H9 (cell line): ENCODE measurements at regions not wholly inside any gene's neighbourhood (a gene's known extent, or its start where the extent isn't known, plus 50 kb on each side); places are given as distances from the start of the nearest gene placed in this dataset.
"Not testable (repeated sequence)": the region's sequence is repeated elsewhere in the genome, so short reads cannot be mapped to it uniquely, and the experiment has no call there.

Experiments used
- DNase-seq: peaks from one replicate; pipeline ENCODE4 v3.0.0-alpha.2; 2017
- H2AFZ ChIP-seq: one replicate; pipeline ENCODE4 v1.6.1; 2013; ENCODE audit warnings: mild to moderate bottlenecking, low read length, control low read depth, moderate library complexity
- H2AK5ac ChIP-seq: 2 replicates; pipeline ENCODE4 v1.6.1; 2013; ENCODE audit warnings: low read length, control low read depth, mixed read lengths; ENCODE audit not compliant: insufficient read length
- H2BK120ac ChIP-seq: one replicate; pipeline ENCODE4 v1.6.1; 2013; ENCODE audit warnings: low read depth, mild to moderate bottlenecking, low read length, control low read depth, inconsistent platforms; ENCODE audit not compliant: poor library complexity, severe bottlenecking
- H2BK12ac ChIP-seq: 2 replicates; pipeline ENCODE4 v1.6.1; 2013; ENCODE audit warnings: low read length, control low read depth, mixed read lengths, low read depth; ENCODE audit not compliant: insufficient read length
- H2BK15ac ChIP-seq: 2 replicates; pipeline ENCODE4 v1.6.1; 2013; ENCODE audit warnings: low read depth, low read length, control low read depth
- H2BK20ac ChIP-seq: one replicate; pipeline ENCODE4 v1.6.1; 2013; ENCODE audit warnings: low read depth, mild to moderate bottlenecking, low read length, control low read depth, inconsistent platforms; ENCODE audit not compliant: poor library complexity, severe bottlenecking
- H2BK5ac ChIP-seq: 2 replicates; pipeline ENCODE4 v1.6.1; 2013; ENCODE audit warnings: low read length, control low read depth, mixed read lengths; ENCODE audit not compliant: insufficient read length
- H3K14ac ChIP-seq: 2 replicates; pipeline ENCODE4 v1.6.1; 2013; ENCODE audit warnings: low read length, control low read depth; ENCODE audit not compliant: insufficient read depth
- H3K18ac ChIP-seq: 2 replicates; pipeline ENCODE4 v1.6.1; 2013; ENCODE audit warnings: low read depth, mild to moderate bottlenecking, mixed read lengths, low read length, control low read depth; ENCODE audit not compliant: insufficient read length
- H3K23ac ChIP-seq: 2 replicates; pipeline ENCODE4 v1.6.1; 2013; ENCODE audit warnings: low read length, control low read depth, mixed read lengths, low read depth; ENCODE audit not compliant: insufficient read length
- H3K23me2 ChIP-seq: 2 replicates; pipeline ENCODE4 v1.6.1; 2013; ENCODE audit warnings: low read depth, mild to moderate bottlenecking, mixed read lengths, low read length, control low read depth; ENCODE audit not compliant: insufficient read length, poor library complexity, severe bottlenecking
- H3K27ac ChIP-seq: 2 replicates; pipeline ENCODE4 v1.5.1; 2013; ENCODE audit warnings: low read length, control low read depth, mixed read lengths, low read depth; ENCODE audit not compliant: insufficient read length
- H3K27me3 ChIP-seq: 2 replicates; pipeline ENCODE4 v1.6.1; 2013; ENCODE audit warnings: low read length, control low read depth, inconsistent platforms; ENCODE audit not compliant: insufficient read depth
- H3K4ac ChIP-seq: 2 replicates; pipeline ENCODE4 v1.6.1; 2013; ENCODE audit warnings: low read depth, mild to moderate bottlenecking, control low read depth, inconsistent platforms, low read length, moderate library complexity
- H3K4me1 ChIP-seq: 2 replicates; pipeline ENCODE4 v1.6.1; 2013; ENCODE audit warnings: low read length, control low read depth, inconsistent platforms; ENCODE audit not compliant: insufficient read depth
- H3K4me2 ChIP-seq: 2 replicates; pipeline ENCODE4 v1.6.1; 2013; ENCODE audit warnings: low read length, control low read depth, mixed read lengths; ENCODE audit not compliant: insufficient read length, insufficient read depth
- H3K56ac ChIP-seq: 2 replicates; pipeline ENCODE4 v1.6.1; 2013; ENCODE audit warnings: low read depth, mild to moderate bottlenecking, mixed read lengths, low read length, control low read depth; ENCODE audit not compliant: insufficient read length
- H3K79me1 ChIP-seq: 2 replicates; pipeline ENCODE4 v1.6.1; 2013; ENCODE audit warnings: low read depth, mild to moderate bottlenecking, moderate library complexity, low read length, control low read depth, inconsistent platforms; ENCODE audit not compliant: insufficient read depth, poor library complexity, severe bottlenecking
- H3K79me2 ChIP-seq: 2 replicates; pipeline ENCODE4 v1.6.1; 2013; ENCODE audit warnings: low read length, control low read depth, inconsistent platforms; ENCODE audit not compliant: insufficient read depth
- H3K9ac ChIP-seq: 2 replicates; pipeline ENCODE4 v1.6.1; 2013; ENCODE audit warnings: low read length, control low read depth, mixed read lengths; ENCODE audit not compliant: insufficient read length; ENCODE audit errors: extremely low read depth
- H3K9me3 ChIP-seq: one replicate; pipeline ENCODE4 v1.6.1; 2013; ENCODE audit warnings: low read depth, low read length, inconsistent platforms; ENCODE audit not compliant: control insufficient read depth
- H3T11ph ChIP-seq: one replicate; pipeline ENCODE4 v1.6.1; 2013; ENCODE audit warnings: mild to moderate bottlenecking, low read length, control low read depth, inconsistent platforms
- H4K20me1 ChIP-seq: one replicate; pipeline ENCODE4 v1.6.1; 2013; ENCODE audit not compliant: control insufficient read depth, insufficient read length, insufficient read depth
- H4K5ac ChIP-seq: 2 replicates; pipeline ENCODE4 v1.6.1; 2013; ENCODE audit warnings: low read depth, mild to moderate bottlenecking, mixed read lengths, low read length, control low read depth; ENCODE audit not compliant: insufficient read length
- H4K8ac ChIP-seq: replicated peaks from 2 replicates; pipeline ENCODE4 v1.6.1; 2013; ENCODE audit warnings: low read length, control low read depth, mixed read lengths, low read depth; ENCODE audit not compliant: insufficient read length
- H4K91ac ChIP-seq: 2 replicates; pipeline ENCODE4 v1.6.1; 2013; ENCODE audit warnings: low read depth, mild to moderate bottlenecking, moderate library complexity, mixed read lengths, low read length, control low read depth; ENCODE audit not compliant: insufficient read length
- H3K27ac Mint-ChIP-seq, 3 experiments: 2 replicates in 2 of 3; 3 replicates in 1 of 3; pipeline ENCODE4 v1.8.0; 2020 to 2021; ENCODE audit warnings: mixed read lengths in 3 of 3, mild to moderate bottlenecking in 1 of 3, moderate library complexity in 1 of 3
- H3K27me3 Mint-ChIP-seq: 2 replicates; pipeline ENCODE4 v1.8.0; 2021; ENCODE audit warnings: low read depth, mild to moderate bottlenecking, moderate library complexity, mixed read lengths
- H3K36me3 Mint-ChIP-seq, 3 experiments: 2 replicates in 2 of 3; 3 replicates in 1 of 3; pipeline ENCODE4 v1.8.0; 2020 to 2021; ENCODE audit warnings: low read depth in 3 of 3, mixed read lengths in 3 of 3; ENCODE audit not compliant: insufficient read depth in 1 of 3
- H3K4me1 Mint-ChIP-seq, 2 experiments: 2 replicates each; pipeline ENCODE4 v1.8.0; 2020; ENCODE audit warnings: mixed read lengths in 2 of 2
- H3K4me3 Mint-ChIP-seq, 2 experiments: 2 replicates in 1 of 2; 3 replicates in 1 of 2; pipeline ENCODE4 v1.8.0; 2020 to 2021; ENCODE audit warnings: mild to moderate bottlenecking in 2 of 2, mixed read lengths in 2 of 2, moderate library complexity in 1 of 2
- H3K9me3 Mint-ChIP-seq, 2 experiments: 2 replicates in 1 of 2; 3 replicates in 1 of 2; pipeline ENCODE4 v1.8.0; 2020; ENCODE audit warnings: mild to moderate bottlenecking in 2 of 2, mixed read lengths in 2 of 2, moderate library complexity in 1 of 2
- CTCF ChIP-seq: fragments of 200-600 bp; sonication (generic); conservative IDR thresholded peaks from 3 replicates; pipeline ENCODE4 v1.8.0; 2021; ENCODE audit warnings: antibody characterized with exemption, mild to moderate bottlenecking
- WGBS: extraction: QIAGEN DNeasy Blood & Tissue Kit; methylation state at CpG from one replicate; pipeline ENCODE4 v1.1.7; 2013; ENCODE audit warnings: missing lambda C conversion rate, low lambda C conversion rate, mixed read lengths; ENCODE audit not compliant: insufficient read length; ENCODE audit errors: extremely low coverage; 5-methylcytosine and 5-hydroxymethylcytosine counted together

DNA sequence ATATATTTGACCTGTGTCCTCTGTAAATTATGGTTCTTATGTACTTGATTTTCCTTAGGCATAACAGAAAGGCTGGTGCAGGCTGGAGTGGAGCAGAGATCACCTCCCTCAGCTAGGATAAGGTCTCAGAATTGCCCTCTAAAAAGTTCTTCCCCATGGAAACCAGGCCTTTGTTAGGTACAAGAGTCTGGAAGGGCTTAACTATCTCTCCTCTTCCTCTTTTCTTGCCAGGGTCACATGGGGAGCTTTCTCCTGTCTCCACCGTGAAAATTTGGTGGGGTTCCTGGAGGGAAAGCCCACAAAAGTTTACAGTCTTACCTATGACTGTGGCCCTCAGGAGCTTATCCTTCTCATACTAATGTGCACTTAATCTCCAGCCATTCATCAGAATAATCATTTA, 633.2 kb downstream of the MCTP2 start:
- no peaks in the 10 kb centered on the region for H3K4me1 Mint-ChIP-seq
- H2AFZ ChIP-seq: no peak overlapping the region
- H2BK120ac ChIP-seq: no peak overlapping the region
- no peaks in the 10 kb centered on the region; the same call in 1 of the 2 replicates for H3K27me3 Mint-ChIP-seq
- TF ChIP-seq CTCF: no peak
- H3K27me3 ChIP-seq: no peaks in the 10 kb centered on the region
- H3K9me3 ChIP-seq: no peaks in the 10 kb centered on the region
- no CpG with 5 or more reads among the region's 1 CpG for WGBS
- H3K27ac ChIP-seq: no peak overlapping the region
- no peak overlapping the region for H4K91ac ChIP-seq
- no peaks in the 10 kb centered on the region for H3K4me1 ChIP-seq
- H2BK15ac ChIP-seq: no peak overlapping the region
- no peak overlapping the region for H2BK5ac ChIP-seq
- no peak overlapping the region for H3K27ac Mint-ChIP-seq
- H3K79me1 ChIP-seq: no peaks in the 10 kb centered on the region
- H2BK20ac ChIP-seq: no peak overlapping the region
- no peak overlapping the region for H3K4ac ChIP-seq
- no peak overlapping the region for H3K18ac ChIP-seq
- no peak overlapping the region for H3K4me2 ChIP-seq
- no peak overlapping the region for H3T11ph ChIP-seq
- H3K23me2 ChIP-seq: no peaks in the 10 kb centered on the region
- DNase-seq: no peak
- H3K79me2 ChIP-seq: no peaks in the 10 kb centered on the region
- peaks cover 0 to 15% (median 7%) of the 10 kb centered on the region in 3 experiments; a peak in 5 of 7 replicates for H3K36me3 Mint-ChIP-seq
- no peak overlapping the region for H3K23ac ChIP-seq
- no peaks in the 10 kb centered on the region for H4K20me1 ChIP-seq
- no peak overlapping the region for H4K5ac ChIP-seq
- no peak overlapping the region for H3K56ac ChIP-seq
- H3K4me3 Mint-ChIP-seq: no peak overlapping the region
- no peak overlapping the region for H2BK12ac ChIP-seq
- H3K9ac ChIP-seq: no peak overlapping the region
- H2AK5ac ChIP-seq: no peak overlapping the region
- no peak overlapping the region for H3K14ac ChIP-seq
- peaks cover 13 to 21% of the 10 kb centered on the region in 2 experiments; a peak in 4 of 5 replicates for H3K9me3 Mint-ChIP-seq
- H4K8ac ChIP-seq: no peak overlapping the region

DNA sequence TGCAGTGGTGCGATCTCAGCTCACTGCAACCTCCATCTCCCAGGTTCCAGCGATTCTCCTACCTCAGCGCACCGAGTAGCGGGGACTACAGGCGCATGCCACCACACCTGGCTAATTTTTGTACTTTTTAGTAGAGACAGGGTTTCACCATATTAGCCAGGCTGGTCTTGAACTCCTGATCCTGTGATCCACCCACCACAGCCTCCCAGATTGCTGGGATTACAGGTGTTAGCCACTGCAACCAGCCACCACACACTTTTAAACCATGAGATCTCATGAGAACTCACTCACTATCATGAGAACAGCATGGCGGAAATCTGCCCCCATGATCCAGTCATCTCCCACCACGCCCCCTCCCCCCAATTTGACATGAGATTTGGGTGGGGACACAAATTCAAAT, 636.9 kb downstream of the MCTP2 start:
- H2BK120ac ChIP-seq, H3K27ac Mint-ChIP-seq, H2BK20ac ChIP-seq, DNase-seq, H2AK5ac ChIP-seq, H4K20me1 ChIP-seq, H3K9ac ChIP-seq, H3K27ac ChIP-seq, H3K27me3 ChIP-seq, H3K14ac ChIP-seq, H3K27me3 Mint-ChIP-seq, H3K79me1 ChIP-seq, H3K4me1 ChIP-seq, H4K8ac ChIP-seq, H3T11ph ChIP-seq, H2AFZ ChIP-seq, H2BK5ac ChIP-seq, H3K4ac ChIP-seq, H3K4me1 Mint-ChIP-seq, H3K18ac ChIP-seq, H2BK12ac ChIP-seq, H4K5ac ChIP-seq, H4K91ac ChIP-seq, H3K4me3 Mint-ChIP-seq, H3K4me2 ChIP-seq, H3K36me3 Mint-ChIP-seq, H3K23me2 ChIP-seq, H3K23ac ChIP-seq, H2BK15ac ChIP-seq, H3K79me2 ChIP-seq, H3K56ac ChIP-seq, H3K9me3 ChIP-seq: not testable (repeated sequence)
- no CpG with 5 or more reads among the region's 8 CpGs for WGBS
- peaks cover 6 to 15% of the 10 kb centered on the region in 2 experiments; a peak in 4 of 5 replicates for H3K9me3 Mint-ChIP-seq
